ENCODE measurements at regions not wholly inside any gene's neighbourhood (a gene's known extent, or its start where the extent isn't known, plus 50 kb on each side); places are given as distances from the start of the nearest gene placed in this dataset.

- TF ChIP-seq MTA1 (IDR thresholded peaks at IDR 0.05; ENCODE audit: borderline replicate concordance) (no peak), PRPF4 (IDR thresholded peaks at IDR 0.05; ENCODE audit: insufficient read depth, low read depth, low read length, poor library complexity, severe bottlenecking) (no peak), HINFP (tag; conservative IDR thresholded peaks at IDR 0.05; ENCODE audit: low read depth) (no peak), TBP (optimal IDR thresholded peaks at IDR 0.05; ENCODE audit: low read depth, low read length) (no peak), DDX20 (tag; IDR thresholded peaks at IDR 0.05; ENCODE audit: low read depth) (no peak), ZNF609 (CRISPR knock-in tag; IDR thresholded peaks at IDR 0.05; ENCODE audit: borderline replicate concordance) (no peak), POLR2B (IDR thresholded peaks at IDR 0.05; ENCODE audit: low read depth, partially characterized antibody) (no peak), RCOR1 (IDR thresholded peaks at IDR 0.05; ENCODE audit: borderline replicate concordance in 1 of 2, low read depth in 2 of 2, low read length in 2 of 2) (no peak), L3MBTL2 (IDR thresholded peaks at IDR 0.05) (no peak)
Observed at GRCh38 chr1:75014250-75014649, 119.9 kb upstream of the LHX8 start (continued).

Data from K562 (cell line).